ENCODE measurements at regions not wholly inside any gene's neighbourhood (a gene's known extent, or its start where the extent isn't known, plus 50 kb on each side); places are given as distances from the start of the nearest gene placed in this dataset.

DNA sequence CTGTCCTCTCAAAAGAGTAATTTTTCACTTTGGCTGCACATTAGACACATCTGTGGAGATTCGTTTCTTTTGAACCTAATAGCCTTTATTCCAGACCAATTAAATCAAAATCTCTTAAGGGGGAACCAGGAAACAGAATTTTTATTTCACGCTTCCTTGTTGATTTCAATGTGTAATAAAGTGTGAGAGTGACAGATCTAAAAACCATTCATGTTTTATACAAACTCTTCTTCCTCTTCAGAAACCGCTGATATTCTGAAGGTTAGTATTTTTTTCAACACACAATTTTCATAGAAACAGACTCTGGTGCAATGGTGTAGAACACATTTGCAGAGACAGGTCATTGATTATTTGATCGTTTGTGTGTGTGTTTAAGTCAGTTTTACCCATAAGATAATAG lies 1469.8 kb downstream of the EFNA5 start:
- TF ChIP-seq, protein P1, sequence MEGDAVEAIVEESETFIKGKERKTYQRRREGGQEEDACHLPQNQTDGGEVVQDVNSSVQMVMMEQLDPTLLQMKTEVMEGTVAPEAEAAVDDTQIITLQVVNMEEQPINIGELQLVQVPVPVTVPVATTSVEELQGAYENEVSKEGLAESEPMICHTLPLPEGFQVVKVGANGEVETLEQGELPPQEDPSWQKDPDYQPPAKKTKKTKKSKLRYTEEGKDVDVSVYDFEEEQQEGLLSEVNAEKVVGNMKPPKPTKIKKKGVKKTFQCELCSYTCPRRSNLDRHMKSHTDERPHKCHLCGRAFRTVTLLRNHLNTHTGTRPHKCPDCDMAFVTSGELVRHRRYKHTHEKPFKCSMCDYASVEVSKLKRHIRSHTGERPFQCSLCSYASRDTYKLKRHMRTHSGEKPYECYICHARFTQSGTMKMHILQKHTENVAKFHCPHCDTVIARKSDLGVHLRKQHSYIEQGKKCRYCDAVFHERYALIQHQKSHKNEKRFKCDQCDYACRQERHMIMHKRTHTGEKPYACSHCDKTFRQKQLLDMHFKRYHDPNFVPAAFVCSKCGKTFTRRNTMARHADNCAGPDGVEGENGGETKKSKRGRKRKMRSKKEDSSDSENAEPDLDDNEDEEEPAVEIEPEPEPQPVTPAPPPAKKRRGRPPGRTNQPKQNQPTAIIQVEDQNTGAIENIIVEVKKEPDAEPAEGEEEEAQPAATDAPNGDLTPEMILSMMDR (IDR thresholded peaks at IDR 0.05) = no peak
- TF ChIP-seq EZH2 (IDR thresholded peaks at IDR 0.05; ENCODE audit: borderline replicate concordance, insufficient read depth, low read depth, low read length, poor library complexity, severe bottlenecking) = no peak
